Nephron progenitor cell (in vitro differentiated cells): ENCODE measurements at regions not wholly inside any gene's neighbourhood (a gene's known extent, or its start where the extent isn't known, plus 50 kb on each side); places are given as distances from the start of the nearest gene placed in this dataset.

Source experiments
- DNase-seq: peaks from one replicate; pipeline ENCODE4 v3.0.0; 2021
- H3K27ac Mint-ChIP-seq: 2 replicates; pipeline ENCODE4 v1.8.0; 2021; ENCODE audit warnings: mild to moderate bottlenecking, moderate library complexity, mixed read lengths
- H3K27me3 Mint-ChIP-seq: 2 replicates; pipeline ENCODE4 v1.8.0; 2021; ENCODE audit warnings: mild to moderate bottlenecking, low read depth, mixed read lengths; ENCODE audit not compliant: poor library complexity
- H3K36me3 Mint-ChIP-seq: 2 replicates; pipeline ENCODE4 v1.8.0; 2021; ENCODE audit warnings: low read depth, mixed read lengths
- H3K4me1 Mint-ChIP-seq: 2 replicates; pipeline ENCODE4 v1.8.0; 2021; ENCODE audit warnings: mixed read lengths
- H3K4me3 Mint-ChIP-seq: 2 replicates; pipeline ENCODE4 v1.8.0; 2021; ENCODE audit warnings: mild to moderate bottlenecking, moderate library complexity, mixed read lengths
- H3K9me3 Mint-ChIP-seq: 2 replicates; pipeline ENCODE4 v1.8.0; 2021; ENCODE audit warnings: mild to moderate bottlenecking, moderate library complexity, mixed read lengths
- CTCF ChIP-seq: fragments of 200-600 bp; sonication (generic); IDR thresholded peaks from 2 replicates; pipeline ENCODE4 v1.5.0; 2021; ENCODE audit warnings: antibody characterized with exemption

- Mint-ChIP-seq H3K9me3 (peaks cover 19% of the 10 kb centered on the region), H3K4me3 (no peak overlapping the region), H3K27me3 (no peaks in the 10 kb centered on the region), H3K27ac (no peak overlapping the region), H3K36me3 (peaks cover 16% of the 10 kb centered on the region), H3K4me1 (peaks cover 18% of the 10 kb centered on the region)
- TF ChIP-seq CTCF = no peak
- no peak for DNase-seq
These were observed 1744.3 kb upstream of the PIK3C3 start for GRCh38 chr18:40210696-40211095.

GRCh38 chr18:40208958-40209357 is 1746.1 kb upstream of the PIK3C3 start:
- Mint-ChIP-seq H3K4me3 (no peak overlapping the region), H3K36me3 (peaks cover 20% of the 10 kb centered on the region), H3K27me3 (no peaks in the 10 kb centered on the region), H3K27ac (no peak overlapping the region), H3K4me1 (peaks cover 24% of the 10 kb centered on the region), H3K9me3 (peaks cover 17% of the 10 kb centered on the region)
- TF ChIP-seq CTCF = no peak
- DNase-seq = no peak

- no peak overlapping the region for H3K4me3 Mint-ChIP-seq
- peaks cover 23% of the 10 kb centered on the region for H3K4me1 Mint-ChIP-seq
- no peak for TF ChIP-seq CTCF
These were observed 1757.3 kb upstream of the PIK3C3 start for GRCh38 chr18:40197711-40198110.

GRCh38 chr18:40186677-40187076 is 1768.4 kb upstream of the PIK3C3 start:
- Mint-ChIP-seq H3K27me3 (peaks cover 4% of the 10 kb centered on the region), H3K9me3 (peaks cover 18% of the 10 kb centered on the region), H3K27ac (no peak overlapping the region), H3K4me1 (no peaks in the 10 kb centered on the region), H3K4me3 (no peak overlapping the region), H3K36me3 (peaks cover 4% of the 10 kb centered on the region)
- TF ChIP-seq CTCF = no peak
- no peak for DNase-seq

More at GRCh38 chr18:40197711-40198110, 1757.3 kb upstream of the PIK3C3 start:
- Mint-ChIP-seq H3K27ac (peak overlapping the region; percentile 93), H3K36me3 (peaks cover 37% of the 10 kb centered on the region), H3K27me3 (peaks cover 2% of the 10 kb centered on the region), H3K9me3 (peaks cover 47% of the 10 kb centered on the region)
- no peak for DNase-seq

GRCh38 chr18:40179729-40180461 is 1775.1 kb upstream of the PIK3C3 start:
- H3K9me3 Mint-ChIP-seq = peaks cover 14% of the 10 kb centered on the region
- DNase-seq = no peak
- H3K27ac Mint-ChIP-seq = no peak overlapping the region
- H3K36me3 Mint-ChIP-seq = peaks cover 12% of the 10 kb centered on the region
- TF ChIP-seq CTCF = no peak
- H3K27me3 Mint-ChIP-seq = peaks cover 2% of the 10 kb centered on the region
- H3K4me1 Mint-ChIP-seq = peaks cover 22% of the 10 kb centered on the region
- no peak overlapping the region for H3K4me3 Mint-ChIP-seq

- no peak for DNase-seq
- no peak for TF ChIP-seq CTCF
- no peaks in the 10 kb centered on the region for H3K27me3 Mint-ChIP-seq
- H3K9me3 Mint-ChIP-seq = no peaks in the 10 kb centered on the region
- no peak overlapping the region for H3K4me3 Mint-ChIP-seq
- peaks cover 25% of the 10 kb centered on the region for H3K4me1 Mint-ChIP-seq
- H3K27ac Mint-ChIP-seq = no peak overlapping the region
- H3K36me3 Mint-ChIP-seq = no peaks in the 10 kb centered on the region
These were observed 1787.0 kb upstream of the PIK3C3 start for GRCh38 chr18:40168026-40168425.
